ENCODE measurements at regions not wholly inside any gene's neighbourhood (a gene's known extent, or its start where the extent isn't known, plus 50 kb on each side); places are given as distances from the start of the nearest gene placed in this dataset.
"Not testable (repeated sequence)": the region's sequence is repeated elsewhere in the genome, so short reads cannot be mapped to it uniquely, and the experiment has no call there.

- no peak for DNase-seq
Observed at GRCh38 chr14:40229676-40230075, 797.4 kb upstream of the FBXO33 start.

GRCh38 chr14:40222996-40223395, 790.8 kb upstream of the FBXO33 start:
- no peak for DNase-seq

GRCh38 chr14:40221428-40221827, 789.2 kb upstream of the FBXO33 start:
- DNase-seq: no peak

- DNase-seq: no peak
Observed at GRCh38 chr14:40219032-40219431, 786.8 kb upstream of the FBXO33 start.

GRCh38 chr14:40218282-40218941, 786.2 kb upstream of the FBXO33 start:
- no peak for DNase-seq

- DNase-seq: no peak
Observed at GRCh38 chr14:40216976-40217375, 784.7 kb upstream of the FBXO33 start.

- DNase-seq: not testable (repeated sequence)
Observed at GRCh38 chr14:40216408-40216807, 784.2 kb upstream of the FBXO33 start.

- no peak for DNase-seq
Observed at GRCh38 chr14:40213701-40214100, 781.5 kb upstream of the FBXO33 start.

GRCh38 chr14:40204441-40205175, 772.4 kb upstream of the FBXO33 start:
- DNase-seq: no peak

- no peak for DNase-seq
Observed at GRCh38 chr14:40199101-40199500, 766.9 kb upstream of the FBXO33 start.

- no peak for DNase-seq
Observed at GRCh38 chr14:40197344-40197743, 765.1 kb upstream of the FBXO33 start.

GRCh38 chr14:40188006-40188405, 755.8 kb upstream of the FBXO33 start:
- no peak for DNase-seq

- DNase-seq: no peak
Observed at GRCh38 chr14:40164083-40164482, 731.9 kb upstream of the FBXO33 start.

GRCh38 chr14:40139657-40140056, 707.4 kb upstream of the FBXO33 start:
- no peak for DNase-seq

GRCh38 chr14:40133463-40133862, 701.2 kb upstream of the FBXO33 start:
- no peak for DNase-seq

GRCh38 chr14:40129159-40129558, 696.9 kb upstream of the FBXO33 start:
- DNase-seq: no peak

GRCh38 chr14:40123816-40124215, 691.6 kb upstream of the FBXO33 start:
- no peak for DNase-seq

- no peak for DNase-seq
Observed at GRCh38 chr14:40122968-40123648, 690.9 kb upstream of the FBXO33 start.

GRCh38 chr14:40119765-40120164, 687.5 kb upstream of the FBXO33 start:
- no peak for DNase-seq

GRCh38 chr14:40119321-40119720, 687.1 kb upstream of the FBXO33 start:
- no peak for DNase-seq

- DNase-seq: no peak
Observed at GRCh38 chr14:40115583-40115982, 683.4 kb upstream of the FBXO33 start.

GRCh38 chr14:40113671-40114070, 681.4 kb upstream of the FBXO33 start:
- no peak for DNase-seq

- no peak for DNase-seq
Observed at GRCh38 chr14:40100544-40101196, 668.4 kb upstream of the FBXO33 start.

Measured in inflammatory macrophage (primary cell).